RPMI8226 (cell line): ENCODE measurements at regions not wholly inside any gene's neighbourhood (a gene's known extent, or its start where the extent isn't known, plus 50 kb on each side); places are given as distances from the start of the nearest gene placed in this dataset.
"Not testable (repeated sequence)": the region's sequence is repeated elsewhere in the genome, so short reads cannot be mapped to it uniquely, and the experiment has no call there.

Source experiments
- DNase-seq: peaks from one replicate; pipeline ENCODE4 v3.0.0-alpha.2; 2015

DNA sequence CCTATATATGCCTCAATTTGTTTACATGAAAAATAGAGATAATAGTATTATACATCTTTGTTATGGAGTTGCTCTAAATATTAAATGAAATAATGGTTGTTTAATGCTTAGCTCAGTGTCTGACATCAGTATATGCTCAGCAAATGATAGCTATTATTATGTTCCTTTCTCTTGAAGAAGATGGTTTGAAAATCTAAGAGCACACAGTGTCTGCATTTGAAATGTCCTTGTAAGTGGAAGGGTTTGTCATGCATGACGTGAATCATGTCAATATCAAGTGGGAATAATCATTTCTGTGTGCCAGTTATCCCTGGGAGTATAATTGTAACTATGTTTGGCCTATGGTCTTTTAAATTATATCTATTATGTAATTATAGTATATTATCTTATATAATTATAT, 377.5 kb upstream of the SORCS1 start:
- no peak for DNase-seq

DNA sequence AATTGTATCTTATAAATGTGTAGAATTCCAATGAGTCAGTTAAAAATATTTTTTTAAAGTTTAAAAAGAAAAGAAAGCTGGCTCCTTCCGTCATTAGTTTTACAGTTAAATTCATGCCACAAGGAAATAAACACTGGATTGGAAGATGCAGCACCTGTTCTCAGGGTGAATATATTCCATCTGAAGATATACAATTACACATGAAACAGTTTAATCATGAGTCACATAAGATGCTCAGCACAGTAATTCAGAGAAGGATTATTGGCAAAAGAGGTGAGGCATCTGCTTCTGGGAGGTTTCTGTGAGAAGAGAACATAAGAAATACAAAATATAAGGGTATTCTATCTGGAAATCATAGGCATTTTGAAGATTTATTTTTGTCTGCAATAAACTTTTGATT, 376.5 kb upstream of the SORCS1 start:
- DNase-seq = no peak

DNA sequence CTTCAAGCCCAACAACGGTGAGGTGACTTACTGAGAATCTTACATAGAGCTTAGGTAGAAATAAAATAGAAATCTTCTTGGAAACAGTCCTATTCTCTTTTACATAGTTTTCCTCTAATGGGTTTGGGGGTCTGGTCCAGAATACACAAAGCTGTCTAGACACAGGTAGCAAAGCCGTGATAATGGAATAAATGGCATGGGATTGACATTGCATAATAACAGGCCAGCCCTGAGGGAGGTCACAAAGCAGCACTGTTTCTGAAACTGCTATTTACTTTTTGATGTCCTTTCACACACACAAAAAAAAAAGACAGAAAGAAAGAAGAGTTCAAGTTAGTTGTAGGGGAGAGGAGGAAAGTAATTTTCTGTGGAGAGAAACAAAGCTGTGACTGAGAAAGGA, 364.8 kb upstream of the SORCS1 start:
- DNase-seq = no peak

DNA sequence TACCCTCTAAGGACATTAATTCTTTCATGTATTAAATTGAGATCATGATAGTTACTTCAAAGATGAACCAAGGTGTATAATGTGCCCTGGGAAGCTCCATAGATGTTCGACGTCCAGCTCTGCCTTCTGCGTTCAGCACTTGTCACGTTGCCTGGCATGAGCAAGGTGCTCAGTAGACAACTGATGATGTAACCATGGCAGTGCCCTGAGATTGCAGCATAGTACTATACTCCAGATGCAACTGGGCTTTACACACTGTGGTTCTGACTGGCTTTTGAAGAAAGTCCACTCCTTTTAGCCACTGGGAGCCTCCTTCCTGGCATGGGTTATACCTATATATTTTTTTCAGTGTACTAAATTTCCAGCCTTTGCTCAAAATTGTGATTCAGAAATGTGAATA, 355.8 kb upstream of the SORCS1 start:
- DNase-seq = no peak

DNA sequence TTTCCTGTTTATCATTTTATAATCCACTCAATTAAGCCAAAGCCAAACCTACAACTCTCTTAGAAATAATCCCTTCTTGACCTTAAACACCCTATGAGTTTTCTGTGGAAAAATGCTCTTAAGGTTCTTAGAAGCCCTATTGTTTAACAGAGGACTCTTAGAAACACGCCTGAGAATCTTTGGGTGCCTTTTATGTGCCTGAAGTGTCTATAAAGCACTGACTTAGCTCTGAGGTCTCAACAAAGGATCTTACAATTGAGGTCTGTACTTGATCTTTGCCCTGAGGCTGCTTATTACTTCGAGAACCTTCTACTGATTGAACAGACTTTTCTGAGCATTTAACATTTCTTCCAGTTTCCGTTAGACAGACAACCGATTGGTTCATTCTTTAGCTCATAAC, 353.3 kb upstream of the SORCS1 start:
- DNase-seq = no peak

DNA sequence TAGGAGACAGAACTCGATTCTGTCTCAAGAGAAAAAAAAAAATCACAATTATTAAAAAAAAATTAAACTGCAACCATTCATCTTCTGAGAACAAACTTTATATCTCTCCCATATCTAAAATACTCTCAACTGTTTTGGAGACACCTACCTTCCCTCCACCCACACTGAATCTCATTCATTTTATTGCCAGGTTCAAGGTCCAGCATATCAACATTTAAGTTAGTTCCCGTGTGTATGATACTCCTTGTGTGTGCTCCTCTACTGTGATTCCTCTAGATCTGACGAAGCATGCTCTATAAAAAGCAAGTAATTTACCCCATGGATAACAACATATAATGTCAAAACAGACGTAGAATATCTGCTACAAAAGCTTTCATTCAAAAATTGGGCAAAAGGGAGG, 351.8 kb upstream of the SORCS1 start:
- no peak for DNase-seq

DNA sequence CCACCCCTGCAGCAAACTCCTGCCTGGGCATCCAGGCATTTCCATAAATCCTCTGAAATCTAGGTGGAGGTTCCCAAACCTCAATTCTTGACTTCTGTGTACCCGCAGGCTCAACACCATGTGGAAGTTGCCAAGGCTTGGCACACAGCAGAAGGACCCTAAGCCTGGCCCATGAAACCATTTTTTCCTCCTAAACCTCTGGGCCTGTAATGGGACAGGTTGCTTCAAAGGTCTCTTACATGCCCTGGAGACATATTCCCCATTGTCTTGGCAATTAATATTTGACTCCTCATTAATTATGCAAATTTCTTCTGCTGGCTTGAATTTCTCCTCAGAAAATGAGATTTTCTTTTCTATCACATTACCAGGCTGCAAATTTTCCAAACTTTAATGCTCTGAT, 339.5 kb upstream of the SORCS1 start:
- not testable (repeated sequence) for DNase-seq

DNA sequence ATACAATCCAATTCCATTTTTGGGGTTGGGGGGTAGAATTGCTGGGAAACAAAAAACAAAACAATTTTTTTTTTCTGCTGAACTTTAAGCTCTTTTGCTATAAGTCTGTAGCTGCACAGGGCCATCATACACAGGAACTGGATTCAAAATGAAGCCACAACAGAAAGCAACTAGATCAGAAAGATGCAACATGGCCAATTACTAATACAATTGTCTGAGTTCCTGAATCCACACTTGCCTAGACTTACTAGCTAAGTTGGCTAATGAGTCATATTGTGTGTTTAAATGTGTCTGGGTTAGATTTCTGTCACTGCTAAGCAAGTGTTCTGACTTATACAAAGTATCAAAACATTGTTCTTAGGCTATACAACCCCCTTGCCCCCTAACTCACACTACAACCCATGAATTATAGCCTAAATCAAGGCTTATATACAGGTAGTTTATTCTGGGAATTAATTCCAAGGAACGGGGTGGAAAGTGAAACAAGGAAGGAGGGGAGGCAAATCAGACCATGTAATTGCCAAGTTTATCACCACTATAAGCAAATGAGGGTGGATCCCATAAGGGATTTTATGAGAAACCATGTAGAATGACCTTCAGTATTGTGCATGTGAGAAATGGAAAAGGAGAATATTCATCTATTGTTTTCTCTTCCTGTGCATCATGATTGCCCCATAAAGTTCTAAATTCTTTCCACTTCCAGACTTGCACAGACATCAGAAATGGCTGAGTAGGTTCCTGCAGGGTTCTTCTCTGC, 337.9 kb upstream of the SORCS1 start:
- DNase-seq = no peak

DNA sequence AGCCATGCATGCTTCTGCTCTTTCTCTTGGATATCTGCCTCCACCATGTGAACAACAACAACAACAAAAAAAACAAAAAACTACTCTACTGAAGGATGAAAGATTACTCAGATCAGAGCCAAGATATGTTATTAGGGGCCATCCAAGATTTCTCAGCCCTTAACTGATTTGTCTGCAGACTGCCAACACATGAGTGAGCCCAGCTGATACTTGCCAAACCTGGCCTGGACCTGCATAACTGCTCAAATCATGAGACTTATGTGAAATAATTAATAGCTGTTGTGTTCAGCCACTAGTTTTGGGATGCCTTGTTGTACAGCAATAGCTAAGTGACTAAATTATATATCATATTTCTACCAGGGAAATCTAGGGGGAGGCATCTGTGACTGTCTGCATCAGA, 334.5 kb upstream of the SORCS1 start:
- no peak for DNase-seq

DNA sequence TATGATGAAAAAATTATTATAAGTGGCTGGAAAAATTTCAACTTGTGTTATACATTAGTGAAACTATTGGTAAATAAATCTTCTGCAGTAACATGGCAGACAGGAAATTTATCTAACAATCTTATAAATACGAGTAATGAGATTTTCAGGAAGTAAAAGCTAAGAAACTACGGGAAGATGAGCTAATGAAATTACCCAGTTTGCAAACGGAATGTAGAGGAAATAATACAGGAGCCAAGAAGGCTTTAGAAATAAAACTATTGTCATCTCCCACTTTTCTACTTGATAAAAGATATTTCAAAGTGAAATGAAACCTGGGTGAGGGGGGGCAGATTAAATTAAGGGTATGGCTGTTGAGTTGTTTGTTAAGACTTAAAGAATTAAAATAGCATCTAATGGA, 332.5 kb upstream of the SORCS1 start:
- DNase-seq = no peak

DNA sequence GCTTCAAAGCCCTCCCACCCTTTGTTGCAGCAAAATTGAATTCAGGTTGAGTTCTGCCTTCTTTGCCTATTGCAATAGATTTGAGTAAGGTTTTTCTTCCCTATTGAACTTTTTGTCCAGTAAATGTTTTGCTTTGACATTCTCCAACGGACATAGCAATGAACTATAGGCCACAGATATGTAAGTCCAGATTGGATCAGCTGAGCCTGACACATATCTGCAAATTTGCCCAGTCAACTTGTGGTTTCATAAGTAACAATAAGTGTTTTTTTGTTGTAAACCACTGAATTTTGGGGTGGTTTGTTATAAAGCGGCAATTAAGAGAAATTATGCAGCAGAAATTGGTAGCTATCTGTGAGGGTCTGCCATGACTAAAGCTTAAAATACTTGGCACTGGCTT, 332.1 kb upstream of the SORCS1 start:
- no peak for DNase-seq

DNA sequence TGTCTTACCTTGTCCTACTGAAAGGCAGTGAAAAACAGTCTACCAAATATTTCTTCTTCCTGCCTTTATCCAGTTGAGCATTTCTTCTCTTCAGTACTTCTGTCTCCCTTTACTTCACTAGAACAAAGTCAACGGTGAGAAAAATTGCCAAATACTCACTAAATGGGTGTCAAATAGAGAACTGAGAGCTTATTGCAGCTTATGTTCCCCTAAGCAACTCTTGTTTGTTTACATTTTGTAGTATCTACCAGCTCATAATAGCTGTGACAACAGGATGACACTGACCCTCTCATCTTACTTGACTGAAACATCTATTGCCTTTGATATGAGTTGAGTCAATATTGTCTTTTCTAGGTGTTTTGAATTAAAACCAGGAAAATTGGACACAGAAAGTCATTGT, 327.9 kb upstream of the SORCS1 start:
- DNase-seq = no peak

DNA sequence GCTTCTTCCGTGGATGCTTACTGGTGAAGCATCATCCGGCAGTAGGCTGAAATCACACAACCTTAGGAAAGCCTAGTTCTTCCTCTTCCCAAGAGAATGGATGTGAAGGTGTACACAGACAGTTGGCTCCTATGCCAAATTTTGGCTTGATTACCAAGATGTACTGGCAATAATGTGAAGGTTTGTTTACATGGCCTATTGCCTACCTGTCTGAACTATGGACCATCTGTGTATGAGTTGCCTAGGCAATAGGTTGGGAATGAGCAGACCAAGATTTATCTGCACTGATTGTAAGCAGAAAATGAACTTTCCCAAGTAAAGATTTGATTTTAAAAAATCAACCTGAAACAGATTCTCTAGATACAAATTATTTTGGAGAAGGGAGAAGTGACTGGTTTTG, 325.9 kb upstream of the SORCS1 start:
- no peak for DNase-seq

DNA sequence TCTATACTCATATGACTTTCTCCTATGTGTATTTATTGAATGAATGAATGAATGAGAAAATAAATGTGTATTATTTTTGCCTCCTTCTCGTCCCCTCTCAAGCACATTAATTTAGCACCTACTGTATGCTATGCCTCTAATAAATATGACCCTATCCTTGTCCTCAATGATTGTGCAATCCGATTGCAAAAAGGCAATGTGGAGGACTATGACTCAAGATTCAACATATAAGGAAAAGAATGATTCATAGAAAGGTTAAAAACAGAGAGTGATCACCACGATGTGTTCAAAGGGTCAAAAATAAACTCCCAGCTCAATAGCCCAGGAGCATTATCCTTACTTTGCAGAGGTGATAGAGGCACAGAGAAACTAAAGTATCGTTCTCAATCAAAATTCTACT, 322.8 kb upstream of the SORCS1 start:
- no peak for DNase-seq

DNA sequence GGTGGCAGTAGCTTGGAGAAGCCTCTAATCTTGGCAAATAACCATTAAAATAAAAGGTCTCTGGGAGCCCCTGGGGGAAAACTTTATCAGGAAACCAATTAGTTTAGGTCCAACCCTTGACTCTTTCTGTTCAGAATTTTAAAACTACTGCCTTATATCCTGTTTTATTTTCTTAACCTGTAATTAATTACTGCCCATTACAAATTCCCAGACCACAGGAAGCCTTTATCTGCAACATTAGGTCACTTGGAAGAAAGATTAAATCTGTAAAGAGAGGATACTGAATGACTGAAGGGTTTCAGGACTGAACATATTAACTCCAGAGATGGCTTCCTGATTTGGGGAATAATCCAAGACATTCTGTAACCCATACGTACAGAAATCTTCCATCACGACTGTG, 320.5 kb upstream of the SORCS1 start:
- no peak for DNase-seq

DNA sequence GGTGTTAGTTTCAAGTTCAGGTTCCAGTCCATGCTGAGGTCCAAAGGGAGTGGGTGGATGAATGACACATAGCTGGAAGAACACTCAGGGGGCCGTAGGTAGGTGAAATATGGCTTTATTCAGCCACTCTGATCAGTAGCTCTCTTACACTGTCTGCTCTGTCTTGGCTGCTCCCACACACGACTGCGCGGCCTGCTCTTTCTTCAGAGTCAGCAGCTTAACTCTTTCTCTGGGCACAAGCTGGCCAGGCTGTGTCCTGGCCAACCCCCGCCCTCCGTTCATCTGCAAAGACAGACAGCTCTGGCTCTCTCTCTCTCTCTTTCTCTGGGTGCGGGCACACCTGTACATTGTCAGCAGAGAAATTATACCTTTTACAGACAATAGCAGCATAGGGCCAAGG, 317.4 kb upstream of the SORCS1 start:
- peak; percentile 12 for DNase-seq

DNA sequence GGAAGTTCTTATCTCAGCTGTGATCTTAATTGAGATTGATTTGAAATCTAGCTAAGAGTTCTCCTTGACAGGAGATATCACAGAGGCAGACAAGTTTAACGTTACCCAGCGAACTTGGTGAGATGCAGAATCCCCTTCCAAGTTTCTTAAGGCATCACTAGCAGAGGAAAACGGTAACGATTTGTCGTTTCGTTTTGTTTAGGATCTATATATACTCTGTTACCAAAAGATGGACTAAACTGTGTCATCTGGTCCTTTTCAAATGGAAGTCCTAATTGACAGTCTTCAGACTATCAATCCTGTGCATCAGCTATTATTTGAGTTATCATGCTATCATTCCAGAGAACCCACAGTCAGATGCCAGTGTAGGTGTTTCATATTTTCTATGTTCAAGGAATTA, 316.7 kb upstream of the SORCS1 start:
- DNase-seq = no peak

DNA sequence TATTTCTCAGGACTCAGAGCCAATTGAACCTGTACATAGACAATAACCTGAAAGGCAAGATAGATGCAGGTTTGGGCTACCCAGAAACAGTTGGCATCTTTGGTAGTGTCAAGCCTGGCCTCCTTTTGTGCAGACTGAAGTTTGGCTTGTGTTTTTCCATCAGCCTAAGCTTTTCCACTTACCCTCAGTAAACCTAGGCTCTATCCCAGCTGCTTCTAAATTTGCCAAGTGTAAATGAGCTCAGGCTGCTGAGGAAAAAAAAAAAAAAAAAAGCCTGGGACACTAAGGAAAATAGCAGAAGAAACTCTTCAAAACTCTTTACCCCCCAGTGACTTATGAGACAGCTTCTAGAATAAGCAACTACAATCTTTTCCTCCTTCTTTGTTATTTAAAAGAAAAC, 316.3 kb upstream of the SORCS1 start:
- no peak for DNase-seq

DNA sequence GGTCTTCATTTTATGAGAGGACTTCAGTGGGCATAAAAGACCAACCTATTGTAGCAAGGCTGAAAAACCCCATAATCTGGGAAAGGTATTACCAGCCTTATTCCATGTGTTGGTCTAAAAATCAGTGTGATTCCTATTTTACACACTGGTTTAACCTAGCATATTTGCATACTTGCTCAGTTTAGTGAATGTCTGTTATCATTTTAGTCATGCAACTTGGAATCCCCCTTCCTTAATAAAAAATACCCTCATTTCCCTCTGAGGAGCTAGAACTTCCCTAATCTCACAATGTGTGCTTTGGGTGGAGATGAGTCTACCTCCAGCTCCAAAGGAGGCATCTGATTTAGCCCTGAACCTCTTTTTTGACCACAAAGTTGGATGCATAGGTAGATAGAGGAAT, 312.8 kb upstream of the SORCS1 start:
- DNase-seq = no peak

DNA sequence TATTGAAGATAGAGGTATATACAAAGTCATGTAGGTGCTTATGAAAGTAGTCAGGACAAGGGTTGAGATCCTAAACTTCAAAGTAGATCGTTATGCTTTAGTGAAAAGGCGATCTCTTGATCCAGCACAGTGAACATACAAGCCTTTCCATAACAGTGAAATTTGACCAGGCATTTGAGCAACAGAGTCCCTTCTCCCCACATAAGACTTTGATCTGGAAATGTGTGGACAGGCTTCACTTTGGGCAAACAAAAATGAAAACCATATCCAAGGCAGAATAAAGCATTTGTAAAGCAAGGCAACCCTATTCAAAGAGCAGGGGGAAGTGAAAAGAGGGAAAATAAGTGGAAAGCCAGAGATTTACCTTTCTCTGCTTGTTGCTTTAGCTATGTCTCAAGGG, 311.9 kb upstream of the SORCS1 start:
- DNase-seq = no peak

DNA sequence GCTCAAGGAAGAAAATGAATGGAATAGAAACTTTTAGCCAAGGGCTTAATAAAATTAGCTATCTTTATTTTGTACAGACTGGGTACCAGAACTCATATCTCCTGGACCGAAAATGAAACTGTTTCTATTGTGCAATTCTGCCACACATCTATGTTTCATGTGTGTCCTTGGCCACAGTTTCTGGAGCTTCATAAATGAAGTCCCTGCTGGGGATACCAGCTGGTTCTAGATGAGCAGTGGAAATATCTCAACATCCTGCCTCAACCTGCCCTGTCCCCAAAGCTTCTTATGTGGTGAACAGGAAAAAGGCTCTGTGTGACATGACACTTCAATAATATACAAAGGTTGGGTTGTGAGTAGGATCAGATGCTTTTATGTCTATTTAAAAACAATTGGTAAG, 310.1 kb upstream of the SORCS1 start:
- DNase-seq = no peak

DNA sequence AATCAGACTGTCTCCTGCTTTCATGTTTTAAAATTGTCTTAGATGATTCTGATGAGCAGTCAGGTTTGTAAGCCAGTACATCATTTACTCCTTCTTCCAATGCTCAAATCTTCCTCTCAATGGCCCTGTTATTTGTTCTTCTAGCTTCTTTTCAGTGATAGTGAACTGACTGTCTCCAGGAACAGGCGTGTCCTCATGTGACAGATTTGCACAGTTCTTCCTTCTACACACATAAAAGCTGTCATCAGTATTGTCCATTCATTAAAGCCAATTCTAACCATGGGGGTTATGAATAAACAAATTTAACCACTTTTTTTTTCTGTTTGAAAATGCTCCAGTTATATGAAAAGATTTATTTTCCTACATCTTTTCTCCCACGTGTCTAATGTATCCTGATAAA, 308.7 kb upstream of the SORCS1 start:
- no peak for DNase-seq

DNA sequence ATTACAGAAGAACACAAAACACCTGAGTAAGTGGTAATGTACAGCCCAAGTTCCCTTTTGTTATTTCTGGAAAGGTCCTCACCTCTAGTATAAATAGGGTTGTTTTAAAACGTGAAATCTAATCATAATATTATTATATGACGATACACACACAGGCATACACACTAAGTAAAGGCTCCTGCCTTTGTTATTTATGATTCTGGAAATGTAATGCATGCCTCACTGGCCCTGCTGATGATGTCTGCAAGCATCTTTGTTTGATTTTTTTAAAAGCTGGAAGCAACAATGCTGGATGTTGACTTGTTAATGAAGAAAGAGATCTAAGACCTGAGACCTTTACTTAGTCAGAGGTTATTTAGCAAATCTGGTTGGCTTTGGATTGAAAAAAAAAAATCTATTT, 307.4 kb upstream of the SORCS1 start:
- DNase-seq = no peak

DNA sequence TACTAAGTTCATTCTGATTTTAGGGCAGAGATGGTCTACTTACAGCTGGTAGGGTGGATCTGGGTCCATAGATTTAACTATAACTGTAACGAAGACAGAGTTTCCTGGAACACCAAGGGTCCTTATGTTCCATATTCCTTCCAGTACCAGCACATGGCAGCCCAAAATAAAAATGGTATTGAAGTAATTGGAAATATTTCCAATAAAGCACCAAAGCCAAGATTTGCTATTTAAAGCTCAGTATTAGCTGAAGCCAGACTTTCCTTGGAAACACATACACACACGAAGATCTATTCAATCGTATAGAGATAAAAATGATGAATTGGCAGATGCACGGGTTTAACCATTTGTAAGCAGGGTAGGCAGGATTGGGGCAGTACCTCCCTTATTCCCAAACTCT, 289.1 kb upstream of the SORCS1 start:
- DNase-seq = no peak

DNA sequence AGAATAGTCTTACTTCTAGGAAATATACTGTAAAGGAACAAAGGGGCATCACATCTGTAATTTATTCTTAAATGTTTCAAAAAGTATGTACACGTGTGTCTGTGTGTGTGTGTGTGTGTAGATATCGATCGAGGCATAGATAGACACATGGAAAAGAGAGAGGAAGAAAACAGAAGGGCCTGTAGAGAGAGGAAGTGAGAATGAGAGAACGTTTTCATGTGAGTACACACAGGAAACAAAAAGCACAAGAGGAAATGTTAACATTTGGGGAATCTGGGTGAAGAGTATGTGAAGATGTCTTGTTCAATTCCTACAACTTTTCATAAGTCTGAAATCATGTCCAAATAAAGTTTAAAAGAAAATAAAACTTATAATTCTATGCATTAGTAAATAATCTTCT, 286.5 kb upstream of the SORCS1 start:
- DNase-seq = no peak

DNA sequence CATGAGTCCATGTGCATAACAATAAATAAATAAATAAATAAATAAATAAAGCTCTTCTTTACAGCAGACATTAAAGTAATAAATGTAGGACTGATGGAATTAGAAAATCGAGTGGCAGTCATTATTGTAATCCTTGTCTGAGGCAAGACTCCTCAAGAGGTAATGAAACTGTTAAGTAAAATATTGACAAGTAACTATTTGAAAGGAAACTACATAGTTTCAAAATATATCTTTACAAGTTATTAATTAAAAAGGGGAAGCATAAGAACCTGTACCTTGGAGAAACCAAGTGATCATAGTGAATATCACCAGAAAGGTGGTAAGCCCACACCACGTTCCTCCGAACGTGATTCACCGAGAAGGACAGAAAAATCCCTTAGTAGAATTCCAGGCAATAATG, 285.6 kb upstream of the SORCS1 start:
- DNase-seq = no peak
